HG02973 (cell line): ENCODE measurements at regions not wholly inside any gene's neighbourhood (a gene's known extent, or its start where the extent isn't known, plus 50 kb on each side); places are given as distances from the start of the nearest gene placed in this dataset.

ENCODE experiments used
- ATAC-seq: cut with Tn5 transposase; IDR thresholded peaks from one replicate; pipeline ENCODE4 v1.9.1; 2021; ENCODE audit warnings: moderate library complexity; ENCODE audit not compliant: unreplicated experiment

DNA sequence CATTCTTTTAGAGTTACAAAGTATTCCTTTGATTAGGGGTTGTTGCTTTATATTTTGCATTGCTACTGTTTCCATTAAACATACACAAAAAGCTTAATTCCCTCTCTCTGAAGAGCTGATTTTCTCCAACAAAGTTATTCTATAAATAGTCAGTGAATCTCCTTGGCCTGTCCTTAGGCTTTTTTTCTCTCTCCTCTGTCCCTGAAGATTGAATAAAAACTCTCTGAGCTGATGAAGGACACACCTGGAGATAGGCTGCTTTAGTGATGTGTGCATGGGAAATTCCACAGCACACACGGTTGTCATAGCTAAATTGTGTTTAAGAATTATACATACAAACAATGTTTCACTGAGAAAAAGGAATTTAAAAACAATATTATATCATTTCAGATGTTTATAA lies 90.5 kb upstream of the TMEM106B start:
- ATAC-seq, result no peak

DNA sequence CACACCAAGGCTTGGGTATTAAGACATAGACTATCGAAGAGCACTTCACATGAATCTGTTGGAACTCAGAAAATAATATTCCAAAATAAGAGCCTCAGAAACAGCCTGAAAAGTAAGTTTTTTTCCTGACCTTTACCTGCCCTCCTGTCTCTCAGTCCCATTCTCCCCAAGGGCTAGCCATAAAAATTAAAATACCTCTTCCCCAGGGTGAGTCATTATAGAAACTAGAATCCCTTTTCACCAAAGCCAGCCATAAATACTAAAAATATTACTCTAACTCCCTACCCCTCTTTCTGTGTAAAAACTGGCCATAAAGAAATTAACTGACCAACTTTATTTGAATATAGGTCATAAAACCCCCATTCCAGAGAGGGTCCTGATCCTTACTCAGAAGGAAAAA lies 87.9 kb upstream of the TMEM106B start:
- no peak for ATAC-seq

DNA sequence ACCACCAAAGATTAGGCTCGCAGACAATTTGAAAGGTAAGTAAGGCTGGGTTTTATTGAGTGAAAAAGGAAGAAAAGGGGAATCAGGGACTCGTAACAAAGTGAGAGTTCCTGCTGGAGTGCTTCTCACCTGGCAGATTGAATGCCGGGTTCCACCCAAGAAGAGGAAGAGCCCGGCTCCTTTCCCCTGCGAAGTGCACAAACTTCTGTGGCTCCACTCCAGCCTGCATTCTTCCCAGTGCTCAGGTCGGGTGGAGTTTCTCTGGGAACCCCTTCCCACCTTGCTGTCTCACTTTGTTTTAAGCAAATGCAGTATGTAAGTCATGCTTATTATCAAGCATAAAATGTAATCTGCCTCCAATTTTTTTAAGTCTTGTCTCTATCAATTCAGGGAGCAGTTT lies 87.1 kb upstream of the TMEM106B start:
- no peak for ATAC-seq

DNA sequence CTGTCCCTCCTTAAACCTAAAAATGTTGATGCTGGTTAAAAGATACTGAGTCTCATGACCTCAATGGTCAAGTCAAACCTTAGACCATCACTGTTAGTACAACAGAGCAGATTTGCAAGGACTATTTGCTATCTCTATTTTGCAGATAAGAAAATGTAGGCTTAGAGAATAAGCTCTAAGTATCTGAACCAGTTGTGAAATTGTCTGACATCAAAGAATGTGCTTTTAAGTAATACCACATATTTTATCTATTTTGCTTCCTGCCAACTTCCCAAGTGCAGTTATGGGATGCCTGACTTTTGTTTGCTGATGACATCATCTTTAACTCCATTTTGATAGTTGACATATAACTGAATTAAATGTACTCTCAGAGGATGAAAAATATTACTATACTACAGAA lies 83.6 kb upstream of the TMEM106B start:
- no peak for ATAC-seq

DNA sequence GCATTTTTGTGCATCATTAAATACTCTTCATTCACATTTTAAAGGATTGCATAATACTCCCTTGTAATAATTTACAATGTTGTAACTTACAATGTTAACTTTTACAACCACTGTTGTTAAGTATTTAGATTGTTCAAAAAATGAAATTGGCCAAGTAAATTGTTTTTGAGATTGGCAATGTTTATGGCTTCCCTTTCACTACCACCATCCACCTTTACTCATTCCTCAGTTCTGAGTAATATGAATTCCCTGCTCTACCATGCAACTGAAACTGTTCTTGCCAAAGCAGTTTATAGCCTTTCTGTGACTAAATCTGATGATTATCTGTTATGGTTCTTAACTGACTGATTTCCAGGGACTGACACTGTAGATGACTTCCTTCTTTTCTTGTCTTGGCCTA lies 80.5 kb upstream of the TMEM106B start:
- no peak for ATAC-seq

DNA sequence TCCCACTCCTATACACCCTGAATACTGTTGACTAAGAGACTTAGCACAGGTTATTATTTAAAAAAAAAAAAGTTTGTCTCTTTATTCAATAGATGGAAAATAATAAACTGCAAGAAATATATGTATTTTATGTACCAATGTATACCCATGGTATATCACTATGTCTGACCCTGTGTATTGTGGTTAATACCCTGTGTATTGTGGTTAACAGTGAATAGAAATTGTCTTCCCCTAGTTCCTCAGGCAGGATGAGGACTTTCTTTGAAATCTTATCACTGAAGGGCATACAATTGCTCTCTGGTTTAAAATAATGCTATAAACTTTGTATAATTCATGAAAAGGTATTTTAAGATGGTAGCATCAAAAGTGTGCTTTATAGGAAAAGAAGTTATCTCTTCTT lies 80.0 kb upstream of the TMEM106B start:
- no peak for ATAC-seq

DNA sequence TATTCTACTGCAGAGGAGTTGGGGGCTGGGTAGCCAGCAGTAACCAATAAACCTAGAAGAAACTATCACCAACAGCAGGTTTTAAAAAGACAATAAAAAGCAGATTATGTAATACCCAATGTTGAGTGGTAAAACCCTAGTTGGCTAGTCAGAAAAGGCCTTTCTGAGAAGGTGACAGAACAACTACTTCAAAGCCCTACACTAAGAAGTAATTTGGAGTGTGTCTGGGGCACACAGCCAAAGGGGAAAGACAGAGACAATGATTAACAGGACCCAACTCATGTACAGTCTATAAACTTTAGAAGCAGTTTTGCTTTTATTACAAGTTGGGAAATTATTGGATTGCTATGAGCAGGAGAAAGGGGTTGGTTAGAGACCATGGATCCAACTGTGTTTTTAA lies 77.2 kb upstream of the TMEM106B start:
- ATAC-seq, result no peak

DNA sequence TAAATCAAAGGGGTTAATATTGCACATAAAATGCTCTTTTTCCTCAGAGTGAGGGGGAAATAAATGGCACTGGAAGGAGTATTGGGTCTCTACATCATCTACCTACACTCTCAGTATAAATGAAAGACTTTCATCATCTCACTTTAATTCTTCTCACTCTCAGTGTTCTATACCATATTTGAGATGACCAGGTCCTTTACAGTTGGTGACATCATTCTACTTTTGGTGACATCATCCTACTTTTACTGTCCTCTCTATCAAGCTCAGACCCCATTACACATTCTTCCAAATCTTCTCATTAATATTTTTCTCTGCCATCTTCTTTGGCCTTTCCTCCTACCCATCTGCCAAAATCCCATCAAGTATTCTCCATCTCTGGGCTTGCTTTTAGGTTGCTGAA lies 74.6 kb upstream of the TMEM106B start:
- ATAC-seq, result no peak

DNA sequence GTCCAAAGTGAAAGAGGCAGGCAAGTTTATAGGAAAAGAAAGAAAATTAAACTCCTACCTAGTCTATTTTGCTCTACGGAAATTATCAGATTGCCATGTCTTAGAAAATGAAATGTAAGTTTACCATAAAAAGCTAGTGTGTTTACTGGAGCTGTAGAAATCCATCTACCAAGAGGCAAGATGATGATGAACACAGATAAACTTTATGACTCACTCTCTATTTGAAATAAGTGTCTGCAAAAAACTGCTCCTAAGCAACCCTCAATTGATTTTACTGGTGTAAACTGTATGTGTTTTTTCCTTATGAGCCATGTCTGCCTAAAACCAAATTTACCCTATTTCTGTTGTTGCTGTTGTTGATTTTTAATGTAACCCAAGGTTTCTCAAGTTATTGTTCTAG lies 73.8 kb upstream of the TMEM106B start:
- no peak for ATAC-seq

DNA sequence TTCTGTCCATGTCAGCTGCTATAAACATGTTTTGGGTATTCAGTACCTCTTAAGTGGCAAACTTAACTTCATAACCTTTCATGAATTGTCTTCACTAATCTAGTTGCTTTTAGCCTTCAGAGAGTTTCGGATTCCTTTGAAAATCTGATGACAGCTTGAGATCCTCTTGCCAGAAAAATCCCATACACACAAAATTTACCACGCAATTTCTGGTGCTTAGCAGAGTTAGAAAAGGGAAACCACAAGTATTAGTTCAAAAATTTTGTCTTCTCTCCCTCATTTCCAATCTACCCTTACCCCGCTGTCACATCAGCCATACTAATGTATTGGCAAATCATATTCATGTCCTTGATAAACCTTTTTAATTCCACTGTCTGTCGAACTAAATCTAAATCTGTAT lies 72.7 kb upstream of the TMEM106B start:
- ATAC-seq, result no peak

DNA sequence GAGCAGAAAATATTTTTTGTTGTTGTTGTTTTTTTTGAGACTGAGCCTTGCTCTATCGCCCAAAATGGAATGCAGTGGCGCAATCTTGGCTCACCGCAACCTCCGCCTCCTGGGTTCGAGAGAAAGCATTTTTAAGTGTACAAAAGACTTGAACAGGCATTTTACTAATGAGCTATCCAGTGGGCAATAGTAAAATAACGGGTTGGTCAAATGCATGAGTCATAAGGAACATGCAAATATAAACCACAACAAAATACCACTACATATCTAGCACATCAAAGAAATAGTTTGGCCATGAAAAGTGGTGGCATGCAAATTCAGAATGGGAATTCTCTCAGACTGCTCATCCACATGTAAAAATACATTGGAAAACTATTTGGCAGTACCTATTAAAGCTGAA lies 71.7 kb upstream of the TMEM106B start:
- no peak for ATAC-seq

DNA sequence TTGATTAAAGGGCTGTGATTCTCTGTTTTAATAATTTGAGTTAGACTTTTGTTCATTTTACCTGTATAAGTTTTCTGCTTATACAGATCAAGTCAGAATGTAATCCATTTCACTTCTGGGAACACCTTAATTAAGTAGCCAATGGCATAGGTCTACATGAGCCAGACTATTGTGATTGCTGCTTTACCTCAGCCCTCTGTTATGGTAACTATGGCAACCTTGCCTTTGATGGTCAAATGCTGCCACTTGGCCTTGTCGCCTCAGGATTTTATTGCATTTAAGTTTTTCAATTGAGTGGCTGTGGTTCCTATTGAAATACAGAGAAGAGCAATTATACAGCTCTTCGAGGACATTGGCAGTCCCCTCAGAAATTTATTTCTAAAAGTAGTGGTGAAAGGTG lies 64.3 kb upstream of the TMEM106B start:
- no peak for ATAC-seq

DNA sequence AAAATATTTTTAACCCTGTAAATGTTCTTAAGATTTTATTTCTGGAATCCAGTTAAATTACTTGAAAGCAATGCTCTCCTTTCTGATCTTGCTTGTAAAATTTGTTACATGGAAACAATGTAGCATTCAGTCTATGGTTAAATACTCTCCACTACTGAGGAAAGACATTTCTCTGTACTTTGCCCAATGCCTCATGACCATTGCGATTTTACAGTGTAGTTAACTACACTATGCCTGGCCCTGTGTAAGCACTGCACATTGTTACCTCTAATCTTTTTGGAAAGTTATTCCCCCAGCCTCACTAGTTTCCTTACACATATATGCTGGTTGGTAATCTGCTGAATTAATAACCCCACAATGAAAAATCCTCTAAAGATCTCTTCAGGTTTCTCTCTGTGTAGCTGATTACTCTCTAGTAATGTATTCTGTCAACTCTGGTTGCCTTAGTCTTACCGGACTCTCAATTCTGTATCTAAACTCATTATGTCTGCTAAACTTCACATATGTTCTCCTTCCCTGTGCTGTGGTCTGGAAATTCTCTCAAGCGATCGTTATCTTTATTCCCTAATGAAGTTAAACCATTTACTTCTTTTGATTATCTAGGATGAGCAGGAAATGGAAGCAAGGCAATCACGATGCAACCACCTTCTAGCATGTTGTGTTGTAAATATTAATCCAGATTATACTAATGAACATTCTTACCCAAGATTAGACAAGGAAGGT lies 58.7 kb upstream of the TMEM106B start:
- no peak for ATAC-seq

DNA sequence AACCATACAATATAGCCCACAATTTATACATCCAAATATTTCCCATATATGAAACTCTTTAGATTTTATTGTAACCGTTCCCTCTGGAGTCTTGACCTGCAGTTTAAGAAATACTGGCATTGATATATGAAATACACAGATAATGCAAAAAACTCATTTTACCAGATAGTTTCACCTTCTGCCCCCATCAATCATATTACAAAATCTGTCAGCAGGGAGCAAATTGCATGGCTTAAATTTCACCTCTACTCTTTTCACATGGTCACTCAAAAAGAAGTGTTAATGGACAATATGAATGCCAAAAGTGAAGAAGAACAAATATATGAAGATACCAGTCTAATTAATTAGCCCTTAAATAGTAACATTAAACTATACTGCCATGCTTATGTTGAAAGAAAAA lies 57.0 kb upstream of the TMEM106B start:
- no peak for ATAC-seq

DNA sequence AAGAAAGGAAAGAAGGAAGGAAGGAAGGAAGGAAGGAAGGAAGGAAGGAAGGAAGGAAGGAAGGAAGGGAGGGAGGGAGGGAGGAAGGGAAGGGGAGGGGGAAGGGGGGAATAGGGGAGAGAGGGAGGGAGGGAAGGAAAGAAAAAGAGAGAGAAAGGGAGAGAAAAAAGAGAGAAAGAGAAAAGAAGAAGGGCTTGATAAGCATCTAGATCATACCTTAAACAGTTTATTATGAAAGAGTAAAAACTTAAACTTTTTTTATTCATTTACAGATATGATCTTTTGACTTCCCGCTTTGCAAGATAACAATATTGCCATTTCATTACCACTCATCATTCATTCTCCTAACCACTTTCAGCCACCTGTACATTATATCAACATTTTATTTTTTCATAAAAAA lies 53.6 kb upstream of the TMEM106B start:
- no peak for ATAC-seq

DNA sequence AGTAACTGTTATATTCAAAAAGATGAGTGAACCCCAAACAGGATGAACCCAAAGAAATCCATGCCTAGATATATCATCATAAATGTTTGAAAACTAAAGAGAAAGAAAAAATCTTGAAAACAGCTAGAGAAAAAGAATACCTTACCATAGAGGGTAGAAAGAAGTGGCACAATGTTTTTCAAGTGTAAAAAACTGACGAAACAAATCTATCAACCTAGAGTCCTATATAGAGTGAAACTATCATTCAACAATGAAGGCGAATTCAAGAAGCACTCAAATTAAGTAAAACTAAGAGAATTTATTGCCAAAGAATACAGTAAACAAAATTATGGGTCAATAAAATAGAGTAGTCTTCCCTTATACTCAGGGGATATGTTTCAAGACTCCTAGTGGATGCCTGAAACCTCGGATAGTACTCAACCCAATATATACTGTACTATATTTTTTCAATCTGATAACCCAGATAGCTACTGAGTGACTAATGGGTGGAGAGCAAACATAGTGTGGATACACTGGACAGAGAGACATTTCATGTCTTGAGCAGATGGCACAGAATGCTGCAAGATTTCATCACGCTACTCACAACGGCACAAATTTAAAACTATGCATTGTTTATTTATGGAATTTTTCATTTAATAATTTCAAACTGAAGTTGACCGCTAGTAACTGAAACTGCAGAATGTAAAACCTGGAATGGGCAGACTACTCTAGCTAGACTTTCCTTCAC lies 52.6 kb upstream of the TMEM106B start:
- ATAC-seq, result no peak

DNA sequence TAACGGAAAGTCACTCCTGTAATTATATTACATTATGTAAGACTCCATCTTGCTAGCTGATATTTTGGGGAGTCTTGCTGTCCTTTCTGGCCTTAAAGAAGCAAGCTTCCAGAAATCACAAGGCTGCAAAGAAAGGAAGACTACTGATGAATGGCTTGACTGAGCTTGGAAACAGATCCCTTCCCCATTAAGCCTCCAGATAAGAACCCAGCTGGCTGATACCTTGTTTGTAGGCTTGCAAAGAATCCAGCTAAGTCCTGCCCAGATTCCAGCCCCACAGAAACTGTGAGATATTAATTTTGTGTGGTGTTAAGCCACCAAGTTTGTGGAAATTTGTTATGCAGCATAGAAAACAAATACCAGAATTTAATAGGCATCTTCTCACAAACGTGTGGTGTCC lies 49.9 kb upstream of the TMEM106B start:
- ATAC-seq, result no peak
